Liver (tissue), 3 donors: ENCODE measurements at regions not wholly inside any gene's neighbourhood (a gene's known extent, or its start where the extent isn't known, plus 50 kb on each side); places are given as distances from the start of the nearest gene placed in this dataset.

Experiments used
- ATF3 ChIP-seq: IDR thresholded peaks from 2 replicates; pipeline ENCODE4 v1.6.1; 2016; ENCODE audit warnings: antibody characterized with exemption
- JUND ChIP-seq, 2 donors: IDR thresholded peaks; 2 replicates each; pipeline ENCODE4 v1.6.1; 2016; ENCODE audit warnings: antibody characterized with exemption in 2 of 2
- NR2F2 ChIP-seq: IDR thresholded peaks from 2 replicates; pipeline ENCODE4 v1.6.1; 2016; ENCODE audit warnings: antibody characterized with exemption
- RXRA ChIP-seq, 2 donors: IDR thresholded peaks; 2 replicates each; pipeline ENCODE4 v1.6.1; 2017 to 2018; ENCODE audit warnings: antibody characterized with exemption in 2 of 2, mild to moderate bottlenecking in 1 of 2
- SP1 ChIP-seq: IDR thresholded peaks from 2 replicates; pipeline ENCODE4 v1.6.1; 2018; ENCODE audit warnings: antibody characterized with exemption, mild to moderate bottlenecking
- ZBTB33 ChIP-seq: IDR thresholded peaks from 2 replicates; pipeline ENCODE4 v1.6.1; 2016; ENCODE audit warnings: antibody characterized with exemption
- TF ChIP-seq, protein P1 (sequence below): fragments of 150-350 bp; IDR thresholded peaks from 2 replicates; pipeline ENCODE4 v1.5.1; 2017; ENCODE audit warnings: improper control_type of control experiment, low read depth, low read length; ENCODE audit not compliant: missing input control
- donor health status: healthy.
- donor health status: healthy.

GRCh38 chr18:5772306-5773105, 122.8 kb downstream of the TMEM200C start:
- TF ChIP-seq SP1 (no peak), ZBTB33 (no peak), JUND (IDR thresholded peaks at IDR 0.05) (no peak), RXRA (IDR thresholded peaks at IDR 0.05) (no peak), NR2F2 (no peak), ATF3 (no peak)
- TF ChIP-seq, protein P1, sequence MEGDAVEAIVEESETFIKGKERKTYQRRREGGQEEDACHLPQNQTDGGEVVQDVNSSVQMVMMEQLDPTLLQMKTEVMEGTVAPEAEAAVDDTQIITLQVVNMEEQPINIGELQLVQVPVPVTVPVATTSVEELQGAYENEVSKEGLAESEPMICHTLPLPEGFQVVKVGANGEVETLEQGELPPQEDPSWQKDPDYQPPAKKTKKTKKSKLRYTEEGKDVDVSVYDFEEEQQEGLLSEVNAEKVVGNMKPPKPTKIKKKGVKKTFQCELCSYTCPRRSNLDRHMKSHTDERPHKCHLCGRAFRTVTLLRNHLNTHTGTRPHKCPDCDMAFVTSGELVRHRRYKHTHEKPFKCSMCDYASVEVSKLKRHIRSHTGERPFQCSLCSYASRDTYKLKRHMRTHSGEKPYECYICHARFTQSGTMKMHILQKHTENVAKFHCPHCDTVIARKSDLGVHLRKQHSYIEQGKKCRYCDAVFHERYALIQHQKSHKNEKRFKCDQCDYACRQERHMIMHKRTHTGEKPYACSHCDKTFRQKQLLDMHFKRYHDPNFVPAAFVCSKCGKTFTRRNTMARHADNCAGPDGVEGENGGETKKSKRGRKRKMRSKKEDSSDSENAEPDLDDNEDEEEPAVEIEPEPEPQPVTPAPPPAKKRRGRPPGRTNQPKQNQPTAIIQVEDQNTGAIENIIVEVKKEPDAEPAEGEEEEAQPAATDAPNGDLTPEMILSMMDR = no peak
